GM21526 (cell line): ENCODE measurements at regions not wholly inside any gene's neighbourhood (a gene's known extent, or its start where the extent isn't known, plus 50 kb on each side); places are given as distances from the start of the nearest gene placed in this dataset.

ENCODE experiments used
- ATAC-seq: cut with Tn5 transposase; IDR thresholded peaks from one replicate; pipeline ENCODE4 v1.9.1; 2021; ENCODE audit warnings: moderate library complexity; ENCODE audit not compliant: unreplicated experiment, low FRiP score

- no peak for ATAC-seq
These were observed 482.4 kb downstream of the NPHP4 start for GRCh38 chr1:5509664-5510452.

- no peak for ATAC-seq
These were observed 483.4 kb downstream of the NPHP4 start for GRCh38 chr1:5508669-5509330.

GRCh38 chr1:5507340-5507739 lies 484.9 kb downstream of the NPHP4 start:
- no peak for ATAC-seq

DNA sequence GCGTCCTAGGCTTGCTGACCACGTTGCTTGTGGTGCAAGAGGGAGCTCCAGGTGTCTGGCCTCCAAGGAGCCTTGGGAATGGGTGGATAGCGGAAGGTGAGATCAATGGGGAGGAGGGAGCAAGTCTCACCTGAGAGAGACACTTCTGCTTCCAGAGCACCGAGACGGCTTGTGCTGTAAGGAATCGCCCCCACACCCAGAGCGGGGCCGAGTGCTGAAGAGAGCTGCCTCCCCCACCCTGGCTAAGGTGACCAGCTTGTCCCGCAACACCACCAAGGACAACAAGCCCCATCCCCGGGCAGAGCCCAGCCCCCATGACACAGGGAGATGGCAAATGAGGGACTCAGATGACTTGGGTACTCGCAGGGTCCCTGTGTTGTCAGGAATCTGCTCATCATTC lies 485.6 kb downstream of the NPHP4 start:
- no peak for ATAC-seq

- no peak for ATAC-seq
These were observed 486.3 kb downstream of the NPHP4 start for GRCh38 chr1:5505944-5506343.

DNA sequence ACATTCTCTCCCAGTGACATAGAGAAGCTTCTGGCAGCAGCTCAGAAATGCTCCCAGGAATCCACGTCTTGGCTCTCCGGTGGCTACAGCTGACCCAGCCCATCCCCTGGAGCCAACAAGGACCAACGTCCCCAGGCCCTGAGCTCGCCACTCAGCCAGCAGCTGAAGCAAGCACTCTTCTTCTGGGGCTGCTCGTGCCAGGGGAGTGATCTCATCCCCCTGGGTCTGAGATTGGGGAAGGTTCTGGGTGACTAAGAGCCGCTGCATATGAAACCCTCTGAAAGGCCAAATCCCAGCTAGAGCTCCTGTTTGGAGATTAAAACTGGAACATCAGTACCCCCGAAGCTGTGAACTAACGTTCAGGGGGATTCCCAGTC lies 487.9 kb downstream of the NPHP4 start:
- no peak for ATAC-seq

GRCh38 chr1:5503556-5504363 lies 488.5 kb downstream of the NPHP4 start:
- no peak for ATAC-seq

DNA sequence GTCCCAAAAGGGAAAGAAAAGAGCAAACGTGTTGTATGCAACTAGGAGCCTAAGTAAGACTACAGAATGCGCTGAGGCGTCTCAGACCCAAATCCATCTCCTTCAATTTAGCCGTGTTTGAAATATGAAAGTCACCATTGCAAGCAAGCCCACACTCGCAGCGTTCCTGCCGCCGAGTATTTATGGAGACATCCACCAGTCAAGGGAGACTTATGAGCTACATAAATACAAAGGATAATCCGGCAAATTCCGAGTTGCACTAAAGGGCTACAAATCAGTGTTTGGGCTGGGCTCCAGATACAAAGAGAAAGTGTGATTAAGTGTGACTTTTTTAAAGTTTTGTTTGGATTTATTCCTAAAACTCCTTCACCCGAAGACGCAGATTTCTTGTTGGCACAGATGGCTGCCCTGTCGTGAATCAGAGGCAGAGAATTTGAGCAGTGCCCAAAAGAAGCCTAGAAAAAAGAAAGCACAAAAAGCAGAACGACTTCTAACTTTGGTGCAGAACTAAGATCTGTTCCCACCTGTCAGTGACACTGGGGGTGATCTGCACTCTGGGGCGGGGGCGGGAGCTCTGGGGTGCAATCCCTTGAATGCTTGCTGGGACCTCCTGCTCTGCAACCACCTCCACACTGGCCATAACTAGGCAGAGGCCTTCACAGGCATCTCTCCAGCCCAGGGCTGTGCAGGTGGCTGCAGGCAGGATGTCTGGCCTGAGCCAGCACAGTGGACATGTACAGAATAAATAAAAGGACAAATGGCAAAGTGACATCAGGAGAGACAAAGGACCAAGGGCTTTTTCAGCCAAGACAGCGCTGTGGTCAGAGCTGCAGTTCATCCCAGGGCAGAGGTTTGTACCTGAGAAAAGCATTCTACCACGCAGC lies 489.7 kb downstream of the NPHP4 start:
- no peak for ATAC-seq

DNA sequence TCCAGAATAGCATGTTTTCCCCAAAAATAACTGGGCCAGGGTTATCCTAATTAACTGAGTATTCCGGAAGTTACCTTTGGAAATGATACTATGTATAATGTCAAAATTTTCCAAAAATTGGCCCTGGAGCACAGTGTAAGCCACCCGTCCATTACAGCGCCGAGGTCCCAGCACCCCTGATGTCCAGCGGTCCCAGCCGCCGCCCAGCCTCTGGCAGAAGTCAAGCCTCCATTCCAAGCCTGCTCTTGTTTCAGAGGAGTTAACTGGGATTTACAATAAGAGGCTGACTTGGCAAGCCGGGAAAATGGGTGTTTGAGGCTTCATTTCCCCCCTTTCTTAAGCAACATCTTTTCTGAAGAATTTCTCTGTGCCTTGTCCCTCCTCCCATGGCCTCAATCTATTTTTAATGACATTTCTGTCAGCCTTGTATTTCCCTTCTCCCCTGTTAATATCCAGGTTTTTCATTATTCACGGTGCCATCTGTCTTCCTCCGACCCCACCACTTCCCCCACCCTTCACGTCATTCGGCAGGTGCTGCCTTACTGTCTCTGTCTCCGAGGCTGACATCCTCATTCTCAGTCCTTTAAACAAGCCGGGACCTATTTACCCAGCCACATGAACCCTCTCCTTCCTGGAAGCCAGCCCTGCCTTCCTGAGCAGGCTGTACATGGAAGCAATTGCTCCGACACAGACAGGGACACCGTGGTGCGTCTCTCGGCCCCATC lies 490.9 kb downstream of the NPHP4 start:
- no peak for ATAC-seq

- ATAC-seq: no peak
These were observed 491.7 kb downstream of the NPHP4 start for GRCh38 chr1:5500541-5500940.

- ATAC-seq: no peak
These were observed 494.7 kb downstream of the NPHP4 start for GRCh38 chr1:5497503-5497902.

DNA sequence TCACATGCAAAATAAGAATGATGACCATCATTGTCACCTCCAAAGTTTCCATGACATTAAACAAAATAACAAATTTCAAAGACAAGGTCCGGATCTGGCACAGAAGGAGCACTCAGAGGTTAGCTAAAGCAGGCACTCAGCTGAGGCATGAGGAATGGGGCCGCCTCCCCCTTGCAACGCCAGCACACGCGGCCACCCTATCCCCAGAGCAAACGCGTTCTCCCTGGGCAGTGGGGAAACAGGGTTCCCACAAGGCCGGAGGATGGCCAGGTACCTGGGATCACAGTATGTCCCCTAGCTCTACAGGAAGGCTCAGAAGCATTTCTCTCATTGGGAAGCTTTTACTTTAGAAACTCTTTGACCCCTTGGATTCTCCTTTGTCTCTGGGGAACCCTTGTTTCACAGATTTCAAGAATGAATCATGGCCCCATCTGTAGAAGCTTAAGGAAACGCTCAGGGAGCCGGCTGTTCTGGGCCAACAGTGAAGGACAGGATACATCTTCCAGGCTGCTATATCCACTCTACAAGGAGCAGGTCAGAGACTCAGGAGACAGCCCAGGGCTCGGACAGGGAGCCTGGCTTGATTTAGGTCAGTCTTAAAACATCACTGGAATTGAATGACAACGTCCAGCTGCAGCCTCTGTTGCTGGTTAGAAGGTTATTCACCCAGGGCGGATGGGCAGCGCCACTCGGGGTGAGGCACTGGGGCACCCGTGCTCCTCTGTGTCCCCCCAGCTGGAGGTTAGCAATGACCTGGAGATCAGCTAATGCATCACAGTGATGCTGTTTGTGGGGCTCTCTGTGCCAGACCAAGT lies 496.4 kb downstream of the NPHP4 start:
- no peak for ATAC-seq

DNA sequence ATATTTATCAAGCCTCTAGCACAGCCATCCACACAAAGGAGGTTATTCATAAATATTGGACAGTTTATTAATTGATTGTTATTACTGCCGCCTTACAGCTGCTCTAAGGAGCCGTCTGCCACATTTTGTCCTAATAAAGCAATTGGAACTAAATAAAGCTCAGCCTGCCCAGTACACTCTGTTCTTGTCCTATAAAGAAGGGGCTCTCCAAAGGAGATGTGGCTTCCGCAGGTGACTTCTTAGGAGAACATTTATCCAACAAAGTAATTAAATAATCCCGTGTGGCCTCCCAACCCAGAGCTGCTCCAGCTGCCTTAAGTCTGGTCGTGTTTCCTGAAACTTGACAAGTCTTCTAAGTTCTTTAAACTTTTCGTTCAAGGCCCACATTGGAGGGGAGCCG lies 497.7 kb downstream of the NPHP4 start:
- ATAC-seq: no peak

DNA sequence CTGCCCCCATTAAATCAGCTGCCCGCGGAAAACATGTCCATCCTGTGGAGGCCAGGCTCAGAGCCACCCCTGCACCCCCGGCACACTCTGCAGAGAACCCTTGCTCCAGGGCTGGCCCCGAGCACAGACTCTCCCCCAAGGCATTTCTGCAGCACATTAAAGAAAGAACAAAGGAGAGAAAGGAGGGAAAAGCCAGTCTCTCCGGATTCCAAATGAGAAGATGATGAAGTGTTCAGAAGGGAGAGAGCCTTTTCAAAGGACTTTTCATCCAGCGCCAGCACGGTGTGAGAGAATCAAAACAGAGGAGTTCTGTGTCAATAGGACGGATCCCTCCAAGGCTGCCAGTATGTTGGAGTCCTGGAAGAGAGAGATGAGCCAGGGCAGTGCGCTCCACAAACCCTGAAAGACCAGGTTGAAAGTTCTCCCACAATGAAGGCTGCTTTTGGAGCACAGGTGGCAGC lies 498.3 kb downstream of the NPHP4 start:
- ATAC-seq: no peak

GRCh38 chr1:5493275-5493674 lies 498.9 kb downstream of the NPHP4 start:
- ATAC-seq: no peak

DNA sequence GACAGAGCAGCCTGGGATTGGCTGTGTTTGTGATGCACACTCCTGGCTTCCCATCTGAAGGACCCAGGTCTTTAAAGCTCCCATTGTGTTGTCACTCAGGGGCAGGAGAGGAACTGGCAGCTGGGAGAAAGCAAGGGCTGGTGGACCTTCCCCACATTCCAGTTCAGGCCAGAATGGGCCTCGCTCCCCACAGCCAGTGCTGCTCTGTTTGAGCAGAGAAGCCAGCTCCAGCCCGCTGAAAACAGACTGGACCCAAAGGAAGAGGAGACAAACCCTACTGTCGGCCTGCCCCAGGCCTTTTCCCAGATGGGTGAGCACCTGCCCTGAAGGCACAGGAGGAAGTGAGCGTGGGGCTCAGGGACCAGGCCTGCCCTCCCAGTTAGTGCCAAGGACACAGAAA lies 499.4 kb downstream of the NPHP4 start:
- ATAC-seq: no peak

DNA sequence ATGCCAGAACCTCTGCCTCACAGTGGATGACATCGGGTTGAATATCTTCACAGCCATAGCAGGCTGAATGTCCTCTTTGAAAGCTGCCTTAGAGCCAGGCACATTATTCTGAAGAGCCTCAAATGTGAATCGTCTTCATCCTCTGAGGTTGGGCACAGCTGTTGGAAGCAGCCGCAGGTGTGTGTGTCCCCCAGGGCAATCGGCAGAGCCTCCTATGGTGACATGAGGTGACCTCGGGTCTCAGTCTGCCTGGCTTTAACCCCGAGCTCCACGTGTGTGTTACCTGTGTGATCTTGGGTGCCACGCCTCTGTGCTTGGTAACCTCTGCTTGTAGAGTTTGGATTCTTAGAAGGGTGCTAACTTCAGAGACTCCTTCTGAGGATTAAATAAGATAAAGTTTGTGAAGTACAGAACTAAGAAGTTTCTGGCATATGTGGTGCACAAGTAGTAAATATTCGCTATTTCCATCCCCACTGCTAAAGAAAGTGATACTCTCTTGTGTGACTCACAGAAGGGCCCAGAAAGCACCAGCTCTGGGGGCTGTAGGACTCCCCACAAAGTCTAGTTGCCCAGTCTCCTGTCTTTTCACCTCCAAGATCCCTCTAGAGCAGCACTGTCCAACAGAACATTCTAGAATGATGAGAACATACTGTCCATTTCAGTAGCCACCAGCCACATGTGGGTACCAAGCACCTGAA lies 500.9 kb downstream of the NPHP4 start:
- ATAC-seq: no peak

- ATAC-seq: no peak
These were observed 501.6 kb downstream of the NPHP4 start for GRCh38 chr1:5490635-5491034.
